Ovary (tissue), 7 donors: ENCODE measurements at regions not wholly inside any gene's neighbourhood (a gene's known extent, or its start where the extent isn't known, plus 50 kb on each side); places are given as distances from the start of the nearest gene placed in this dataset.

Experiments
- DNase-seq, 5 donors: peaks; one replicate each; pipeline ENCODE4 v3.0.0-alpha.2; 2019 to 2020
- H3K27ac ChIP-seq, 2 donors: fragments of 200-600 bp; one replicate each; pipeline versions ENCODE4 v1.5.1 to v1.8.0; 2019 to 2022
- H3K27me3 ChIP-seq: fragments of 200-600 bp; one replicate; pipeline ENCODE4 v1.8.0; 2022
- H3K36me3 ChIP-seq: fragments of 200-600 bp; sonication (generic); one replicate; pipeline ENCODE4 v1.5.1; 2019
- H3K4me1 ChIP-seq: one replicate; pipeline ENCODE4 v1.8.1; 2013; ENCODE audit warnings: mild to moderate bottlenecking, moderate library complexity; ENCODE audit not compliant: insufficient read depth
- H3K4me3 ChIP-seq: fragments of 200-600 bp; sonication (generic); one replicate; pipeline ENCODE4 v1.5.1; 2017
- H3K9me3 ChIP-seq, 2 donors: fragments of 200-600 bp in 1 of 2; sonication (generic) in 1 of 2; one replicate each; pipeline versions ENCODE4 v1.5.1 to v1.8.1; 2013 to 2019; ENCODE audit warnings: mild to moderate bottlenecking in 1 of 2, moderate library complexity in 1 of 2
- EP300 ChIP-seq: sonication (generic); formaldehyde crosslinking; IDR thresholded peaks from one replicate; pipeline ENCODE4 v1.6.1; 2017; ENCODE audit warnings: antibody characterized with exemption
- POLR2A ChIP-seq: fragments of 450-650 bp; IDR thresholded peaks from one replicate; pipeline ENCODE4 v1.6.1; 2017; ENCODE audit warnings: antibody characterized with exemption, mild to moderate bottlenecking, moderate library complexity
- WGBS, 3 donors: extraction: QIAGEN DNeasy Blood & Tissue Kit in 1 of 3; methylation state at CpG; one replicate each; pipeline versions ENCODE4 v1.1.5 to v1.1.7; 2013 to 2017; 5-methylcytosine and 5-hydroxymethylcytosine counted together
- intact Hi-C, 4 donors: fragments of 100-400 bp; cut with DNase I; formaldehyde crosslinking; loops; one replicate each; pipeline versions ENCODE4 v1.11.0 to v1.15.1; 2022 to 2023
- TF ChIP-seq, protein P1 (sequence below), 3 donors: fragments of 450-650 bp in 2 of 3; fragments of 200-600 bp in 1 of 3; IDR thresholded peaks; one replicate each; pipeline versions ENCODE4 v1.5.1 to v1.8.0; 2016 to 2022; ENCODE audit warnings: antibody characterized with exemption in 3 of 3, mild to moderate bottlenecking in 1 of 3
- donor health status: DM: no; HTN: no; CAD: no; lungs with moderate emphysema.
- donor health status: DM: no; HTN: no; CAD: no.
- donor health status: Bipolar disorder and iron deficiency.
- donor health status: DM: no; HTN: no; CAD: no.
- donor health status: DM: yes; HTN: yes; CAD: no.

DNA sequence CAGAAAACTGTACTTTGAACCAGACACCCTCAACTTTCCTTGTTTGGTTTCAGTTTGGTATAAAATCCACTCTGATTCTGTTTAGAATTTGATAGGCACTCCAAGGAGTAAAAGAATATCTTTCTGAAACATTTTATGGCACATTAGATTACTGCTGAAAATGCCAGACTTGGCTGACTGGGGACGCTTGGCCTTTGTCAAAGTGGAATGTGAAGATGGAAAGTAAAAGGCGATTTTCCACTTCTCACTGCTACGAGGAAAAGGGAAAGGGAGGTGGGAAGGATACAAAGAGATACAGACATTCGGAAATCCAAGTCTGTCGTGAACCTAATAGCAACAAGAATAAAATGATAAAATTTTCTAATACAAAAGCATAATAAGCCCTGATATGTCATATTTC is 203.9 kb downstream of the DMRT2 start:
- no peak overlapping the region for H3K4me3 ChIP-seq
- no peak overlapping the region for H3K27ac ChIP-seq
- no peaks in the 10 kb centered on the region for H3K27me3 ChIP-seq
- TF ChIP-seq EP300 = no peak
- TF ChIP-seq, protein P1, sequence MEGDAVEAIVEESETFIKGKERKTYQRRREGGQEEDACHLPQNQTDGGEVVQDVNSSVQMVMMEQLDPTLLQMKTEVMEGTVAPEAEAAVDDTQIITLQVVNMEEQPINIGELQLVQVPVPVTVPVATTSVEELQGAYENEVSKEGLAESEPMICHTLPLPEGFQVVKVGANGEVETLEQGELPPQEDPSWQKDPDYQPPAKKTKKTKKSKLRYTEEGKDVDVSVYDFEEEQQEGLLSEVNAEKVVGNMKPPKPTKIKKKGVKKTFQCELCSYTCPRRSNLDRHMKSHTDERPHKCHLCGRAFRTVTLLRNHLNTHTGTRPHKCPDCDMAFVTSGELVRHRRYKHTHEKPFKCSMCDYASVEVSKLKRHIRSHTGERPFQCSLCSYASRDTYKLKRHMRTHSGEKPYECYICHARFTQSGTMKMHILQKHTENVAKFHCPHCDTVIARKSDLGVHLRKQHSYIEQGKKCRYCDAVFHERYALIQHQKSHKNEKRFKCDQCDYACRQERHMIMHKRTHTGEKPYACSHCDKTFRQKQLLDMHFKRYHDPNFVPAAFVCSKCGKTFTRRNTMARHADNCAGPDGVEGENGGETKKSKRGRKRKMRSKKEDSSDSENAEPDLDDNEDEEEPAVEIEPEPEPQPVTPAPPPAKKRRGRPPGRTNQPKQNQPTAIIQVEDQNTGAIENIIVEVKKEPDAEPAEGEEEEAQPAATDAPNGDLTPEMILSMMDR (IDR thresholded peaks at IDR 0.05) = no peak
- no peak for TF ChIP-seq POLR2A
- H3K9me3 ChIP-seq = no peaks in the 10 kb centered on the region
- intact Hi-C loops = no loop called here
- WGBS, 3 donors = 53 to 64% (median 62%) methylated on average over 5 of the region's 5 CpGs
- no peak for DNase-seq
- H3K36me3 ChIP-seq = no peaks in the 10 kb centered on the region
- H3K4me1 ChIP-seq = no peaks in the 10 kb centered on the region

DNA sequence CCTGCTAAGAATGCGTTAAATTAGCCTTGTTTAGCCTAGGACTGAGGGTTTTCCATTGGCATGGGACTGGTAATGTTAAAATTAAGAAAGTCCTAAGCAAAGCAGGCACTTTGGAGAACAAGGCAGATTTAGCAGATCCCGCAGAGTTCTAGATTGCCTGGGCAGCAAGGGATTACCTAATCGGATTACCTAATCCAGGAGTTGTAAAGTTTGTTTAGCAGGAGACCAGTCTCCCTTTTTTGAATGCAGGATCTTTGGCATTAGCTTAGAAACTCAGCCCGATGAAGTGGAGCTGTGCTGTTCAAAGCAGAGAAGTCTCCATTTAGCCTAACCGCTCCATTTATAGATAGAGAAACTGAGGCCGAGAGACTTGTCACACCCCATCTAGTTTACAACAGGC is 206.0 kb downstream of the DMRT2 start:
- intact Hi-C loops = no loop called here
- Histone ChIP-seq H3K27ac (no peak overlapping the region), H3K4me1 (no peaks in the 10 kb centered on the region), H3K9me3 (no peaks in the 10 kb centered on the region), H3K36me3 (no peaks in the 10 kb centered on the region), H3K27me3 (no peaks in the 10 kb centered on the region), H3K4me3 (no peak overlapping the region)
- 93% methylated on average over 6 of the region's 6 CpGs for WGBS, 3 donors
- DNase-seq = no peak
- TF ChIP-seq POLR2A (no peak), EP300 (no peak)
- TF ChIP-seq, protein P1 (IDR thresholded peaks at IDR 0.05) = no peak

DNA sequence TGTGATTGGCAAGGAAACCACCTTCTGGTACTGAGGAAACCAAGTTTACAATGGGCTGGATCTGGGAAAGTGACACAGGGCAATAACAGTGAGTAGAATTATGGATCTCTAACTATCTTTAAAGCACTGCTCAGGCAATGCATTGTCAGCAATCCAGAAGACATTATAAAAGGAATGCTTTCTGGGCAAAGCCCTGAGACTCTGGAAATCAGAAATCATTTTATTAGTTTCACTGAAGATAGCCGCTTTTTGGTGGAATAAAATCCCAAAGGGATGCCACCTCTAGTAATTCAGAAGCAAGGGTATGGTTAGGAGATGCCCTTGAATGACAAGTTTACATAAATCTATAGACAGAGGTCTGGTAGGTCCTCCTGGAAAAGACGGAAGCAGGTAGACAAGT is 211.1 kb downstream of the DMRT2 start:
- no peak for DNase-seq
- Histone ChIP-seq H3K4me1 (no peaks in the 10 kb centered on the region), H3K4me3 (no peak overlapping the region), H3K9me3 (no peaks in the 10 kb centered on the region), H3K27ac (no peak overlapping the region), H3K36me3 (no peaks in the 10 kb centered on the region), H3K27me3 (no peaks in the 10 kb centered on the region)
- 74 to 94% (median 81%) methylated on average over 2 of the region's 2 CpGs for WGBS, 3 donors
- TF ChIP-seq EP300 = no peak
- TF ChIP-seq, protein P1 (IDR thresholded peaks at IDR 0.05) = no peak
- no peak for TF ChIP-seq POLR2A
- intact Hi-C loops = no loop called here

DNA sequence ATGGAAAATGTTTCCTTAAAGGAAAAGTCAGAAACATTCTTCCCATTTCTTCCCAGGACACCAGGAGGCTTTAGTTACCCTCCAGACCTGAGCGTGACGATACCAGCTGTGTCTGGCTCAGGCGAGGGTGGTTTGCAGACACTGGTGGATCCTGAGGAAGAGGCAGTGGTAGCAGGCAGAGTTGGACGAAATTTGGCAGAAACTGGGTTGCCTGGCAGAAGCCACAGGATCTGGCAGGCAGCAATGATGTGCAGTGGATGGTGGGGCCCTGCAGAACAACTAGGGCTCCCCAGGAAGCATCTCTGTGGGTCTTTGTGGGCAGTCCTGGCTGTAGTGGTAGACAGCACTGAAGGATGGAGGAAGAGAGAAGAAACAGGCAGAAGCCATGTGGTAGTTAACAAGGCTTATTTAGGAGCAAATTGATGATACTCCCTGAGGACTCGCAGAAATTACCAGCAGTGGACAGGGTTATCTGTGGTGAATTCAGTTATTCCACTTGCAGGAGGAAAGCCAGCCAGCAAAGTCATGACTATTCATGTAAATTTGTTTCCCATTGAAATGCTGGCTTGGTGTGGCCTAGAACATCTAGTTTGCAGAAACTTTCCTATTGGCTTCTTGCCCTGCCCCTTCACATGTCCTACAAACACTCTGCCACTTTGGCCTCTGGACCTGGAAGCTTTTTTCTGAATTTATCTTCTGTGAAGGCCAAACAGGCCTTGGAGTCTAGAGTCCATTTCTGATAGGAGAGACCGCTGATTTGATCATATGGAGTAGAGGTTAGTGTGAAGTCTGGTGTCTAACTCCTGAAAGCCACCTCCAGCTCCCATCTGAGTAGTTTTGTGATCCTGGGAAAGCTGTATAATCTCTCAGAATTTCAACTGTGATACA is 212.0 kb downstream of the DMRT2 start:
- 79 to 80% (median 79%) methylated on average over 6 of the region's 6 CpGs for WGBS, 3 donors
- Histone ChIP-seq H3K36me3 (no peaks in the 10 kb centered on the region), H3K4me3 (no peak overlapping the region), H3K27ac (no peak overlapping the region), H3K4me1 (no peaks in the 10 kb centered on the region), H3K9me3 (no peaks in the 10 kb centered on the region), H3K27me3 (no peaks in the 10 kb centered on the region)
- TF ChIP-seq EP300 (no peak), POLR2A (no peak)
- TF ChIP-seq, protein P1 (IDR thresholded peaks at IDR 0.05) = no peak
- intact Hi-C loops = no loop called here
- DNase-seq = no peak
